Embryonic facial prominence (tissue), 1 donor: ENCODE measurements at regions not wholly inside any gene's neighbourhood (a gene's known extent, or its start where the extent isn't known, plus 50 kb on each side); places are given as distances from the start of the nearest gene placed in this dataset.
"Not testable (repeated sequence)": the region's sequence is repeated elsewhere in the genome, so short reads cannot be mapped to it uniquely, and the experiment has no call there.

ENCODE experiments used
- DNase-seq: peaks from one replicate; pipeline ENCODE4 v3.0.0-alpha.2; 2016; ENCODE audit errors: extremely low spot score

GRCh38 chr4:77220828-77221613 lies 64.0 kb downstream of the CCNG2 start:
- DNase-seq: no peak

- no peak for DNase-seq
Observed at GRCh38 chr4:77225022-77225421, 68.0 kb downstream of the CCNG2 start.

- no peak for DNase-seq
Observed at GRCh38 chr4:77226939-77227705, 70.1 kb downstream of the CCNG2 start.

- no peak for DNase-seq
Observed at GRCh38 chr4:77229433-77229832, 72.4 kb downstream of the CCNG2 start.

- DNase-seq: no peak
Observed at GRCh38 chr4:77232653-77233052, 75.6 kb downstream of the CCNG2 start.

DNA sequence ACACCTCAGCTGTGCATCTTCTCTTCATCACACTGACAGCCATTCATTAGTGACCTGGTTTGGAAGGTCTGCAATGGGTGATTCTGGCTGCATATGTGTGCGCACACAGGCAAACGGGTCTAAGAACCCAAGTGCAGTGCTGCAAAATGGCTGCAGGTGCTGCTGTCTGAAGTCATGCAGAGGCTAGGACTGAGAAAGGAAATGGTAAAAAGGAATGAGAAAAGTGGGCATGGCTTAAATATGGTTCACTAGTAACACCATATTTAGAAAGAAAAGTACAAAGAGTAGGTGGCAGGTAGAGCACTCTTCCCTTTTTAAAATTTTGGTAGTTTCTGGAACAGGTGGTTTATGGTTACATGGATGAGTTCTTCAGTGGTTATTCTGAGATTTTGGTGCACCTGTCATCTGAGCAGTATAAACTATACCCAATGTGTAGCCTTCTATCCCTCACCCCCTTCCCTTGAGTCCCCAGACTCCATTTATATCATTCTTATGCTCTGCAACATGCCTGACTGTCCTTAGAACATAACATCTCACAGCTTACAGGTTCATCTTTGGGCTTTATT lies 78.4 kb downstream of the CCNG2 start:
- DNase-seq: no peak

DNA sequence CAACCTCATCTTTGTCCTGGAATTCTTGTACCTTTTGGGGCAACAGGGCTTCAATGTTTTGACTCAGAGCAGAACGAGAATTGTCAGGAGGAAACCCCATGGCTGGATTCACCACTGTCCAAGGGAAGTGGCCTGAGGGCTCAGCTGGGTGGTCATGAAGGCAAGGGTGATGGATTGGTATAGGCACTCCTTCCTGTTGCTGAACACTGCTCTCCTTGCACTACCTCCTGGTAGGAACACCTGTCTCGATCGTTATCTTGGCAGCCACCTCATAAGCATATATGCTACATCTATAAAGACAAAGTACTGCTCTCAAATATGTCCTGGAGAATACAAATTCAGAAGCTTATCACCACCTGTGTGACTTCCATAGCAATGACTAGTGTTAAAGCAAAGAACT lies 79.8 kb downstream of the CCNG2 start:
- DNase-seq: no peak

DNA sequence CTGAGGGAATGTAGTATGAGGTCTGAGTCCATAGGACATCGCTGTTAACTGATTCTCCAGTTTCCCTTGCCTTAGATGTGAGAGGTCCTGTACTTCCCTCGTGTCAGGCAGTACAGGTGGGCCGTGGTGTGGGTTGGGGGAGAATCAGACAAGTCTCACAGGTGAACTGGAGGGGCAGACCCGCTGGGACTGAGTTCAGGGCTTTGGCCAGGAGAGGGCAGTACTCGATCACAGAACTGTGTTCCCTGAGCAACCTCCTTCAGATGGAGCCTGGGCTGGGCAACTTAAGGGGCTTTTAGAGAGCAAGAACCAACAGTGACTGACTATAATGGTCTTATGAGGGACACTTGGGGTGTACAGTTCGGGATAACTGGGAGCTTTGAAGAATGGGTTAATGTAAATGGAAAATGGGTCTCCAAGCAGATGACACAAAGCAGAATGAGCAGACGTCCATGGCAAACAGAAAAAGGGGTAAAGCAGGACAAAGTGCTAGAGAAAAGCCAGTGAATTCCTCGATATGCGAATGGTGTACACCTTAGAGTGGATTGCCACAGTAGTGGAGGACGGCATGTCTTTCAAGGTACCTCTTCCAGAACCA lies 83.6 kb downstream of the CCNG2 start:
- no peak for DNase-seq

DNA sequence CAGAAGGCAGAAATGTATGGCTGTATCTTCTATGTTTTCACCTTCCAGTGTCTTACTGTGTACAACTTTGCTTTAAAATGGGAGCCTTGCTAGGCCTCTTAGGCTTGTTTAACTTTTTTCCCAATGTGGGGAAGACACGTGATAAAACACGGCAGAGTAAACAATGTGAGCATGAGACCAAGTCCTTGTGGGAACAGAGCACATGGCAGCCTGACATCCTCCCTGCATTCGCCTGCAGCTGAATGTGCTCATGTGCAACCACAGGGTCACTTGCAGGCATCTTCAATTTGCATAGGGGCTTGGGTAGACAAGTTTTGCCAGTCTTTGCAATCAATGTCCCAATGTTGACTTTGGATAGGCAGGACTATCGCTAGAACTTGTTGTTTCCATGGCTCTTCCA lies 91.8 kb downstream of the CCNG2 start:
- no peak for DNase-seq

GRCh38 chr4:77251751-77252150 lies 94.7 kb downstream of the CCNG2 start:
- no peak for DNase-seq

GRCh38 chr4:77263247-77263646 lies 106.2 kb downstream of the CCNG2 start:
- no peak for DNase-seq

DNA sequence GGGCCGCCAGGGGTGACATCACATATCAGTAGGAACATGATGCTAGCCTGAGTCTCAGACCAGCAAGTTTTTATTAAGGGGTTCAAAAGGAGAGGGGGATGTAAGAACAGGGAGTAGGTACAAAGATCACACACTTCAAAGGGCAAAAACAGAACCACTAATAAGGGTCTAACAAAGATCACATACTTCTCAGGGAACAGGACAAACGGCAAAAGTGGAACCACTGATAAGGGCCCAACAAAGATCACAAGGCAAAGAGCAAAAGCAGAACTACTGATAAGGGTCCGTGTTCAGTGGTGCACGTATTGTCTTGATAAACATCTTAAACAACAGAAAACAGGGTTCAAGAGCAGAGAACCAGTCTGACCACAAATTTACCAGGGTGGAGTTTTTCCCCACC lies 107.0 kb downstream of the CCNG2 start:
- DNase-seq: not testable (repeated sequence)

GRCh38 chr4:77264826-77265225 lies 107.8 kb downstream of the CCNG2 start:
- no peak for DNase-seq

DNA sequence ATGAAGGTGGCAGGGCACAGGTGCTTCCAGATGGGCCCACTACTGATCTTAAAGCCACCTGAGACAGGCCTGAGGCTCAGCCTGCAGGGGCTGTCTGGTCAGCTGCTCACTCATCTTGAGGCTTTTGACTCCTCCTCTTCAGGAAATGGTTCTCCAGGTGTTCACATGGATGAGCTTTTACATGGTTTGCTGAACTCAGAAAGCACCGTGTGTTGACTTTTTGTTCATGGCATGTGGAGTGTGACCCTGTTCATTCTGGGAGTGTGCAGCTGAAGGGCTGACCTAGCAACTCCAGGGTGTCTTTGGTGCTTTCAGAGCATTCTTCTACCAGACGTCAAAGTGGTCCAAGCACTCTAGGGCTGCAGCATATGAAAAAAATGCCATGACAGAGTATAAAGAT lies 111.1 kb downstream of the CCNG2 start:
- no peak for DNase-seq

GRCh38 chr4:77269505-77269904 lies 112.5 kb downstream of the CCNG2 start:
- DNase-seq: no peak

GRCh38 chr4:77273412-77273811 lies 116.4 kb downstream of the CCNG2 start:
- no peak for DNase-seq

DNA sequence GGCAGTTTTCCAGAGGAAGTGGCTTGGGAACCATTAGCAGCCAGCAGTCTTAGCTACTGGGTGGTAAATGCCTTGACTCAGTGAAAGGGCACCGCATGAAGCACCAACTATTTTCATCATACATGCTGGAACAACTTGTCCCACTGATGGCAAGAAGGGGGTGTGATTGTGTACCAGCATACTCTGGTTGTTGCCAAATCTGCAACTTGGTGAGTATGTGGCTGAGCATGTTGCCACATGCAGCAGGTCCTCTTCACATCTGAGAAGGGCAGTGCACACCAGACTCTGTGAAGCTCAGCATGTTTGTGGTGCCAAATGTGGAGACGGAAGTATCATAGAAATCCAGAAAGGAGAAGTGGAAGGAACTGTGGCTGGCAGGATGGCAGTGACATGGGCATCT lies 122.1 kb downstream of the CCNG2 start:
- DNase-seq: not testable (repeated sequence)

DNA sequence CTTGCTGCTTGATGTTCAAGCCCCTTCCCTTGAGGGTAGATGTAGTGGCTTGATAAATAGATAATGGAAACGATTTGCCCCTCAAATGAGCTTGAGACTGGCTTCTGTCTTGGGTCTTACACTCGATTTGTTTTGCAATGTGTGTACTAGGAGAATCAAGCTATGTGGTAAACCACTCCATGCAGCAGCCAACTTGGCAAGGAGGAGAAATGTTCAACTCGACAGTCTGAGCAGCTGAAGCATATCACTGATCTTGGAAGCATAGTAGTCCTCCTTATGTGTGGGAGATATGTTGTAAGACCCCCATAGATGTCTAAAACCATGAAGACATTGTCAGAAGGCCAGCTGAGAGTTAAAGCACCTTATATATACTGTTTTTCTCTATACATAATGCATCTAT lies 125.3 kb downstream of the CCNG2 start:
- no peak for DNase-seq

DNA sequence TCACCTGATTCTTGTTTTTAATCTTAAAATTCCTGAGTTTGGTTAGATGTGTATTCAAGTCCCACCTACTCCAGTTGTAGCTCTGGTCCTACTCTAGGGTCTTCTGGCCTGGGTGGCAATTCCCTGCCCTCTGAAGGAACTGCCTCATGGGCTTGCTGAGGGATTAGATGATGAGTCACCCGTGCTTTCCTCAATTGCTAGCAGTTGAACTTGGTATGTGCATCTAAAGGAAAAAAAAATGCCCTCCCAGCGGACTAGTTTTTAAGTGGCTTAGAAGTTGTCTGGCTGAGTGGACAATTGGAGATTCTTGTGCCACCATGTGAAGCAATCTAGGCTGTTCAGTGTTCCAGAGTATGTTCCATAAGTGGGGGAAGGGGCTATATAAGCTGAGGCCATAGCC lies 127.0 kb downstream of the CCNG2 start:
- DNase-seq: no peak

GRCh38 chr4:77286906-77287305 lies 129.9 kb downstream of the CCNG2 start:
- no peak for DNase-seq

DNA sequence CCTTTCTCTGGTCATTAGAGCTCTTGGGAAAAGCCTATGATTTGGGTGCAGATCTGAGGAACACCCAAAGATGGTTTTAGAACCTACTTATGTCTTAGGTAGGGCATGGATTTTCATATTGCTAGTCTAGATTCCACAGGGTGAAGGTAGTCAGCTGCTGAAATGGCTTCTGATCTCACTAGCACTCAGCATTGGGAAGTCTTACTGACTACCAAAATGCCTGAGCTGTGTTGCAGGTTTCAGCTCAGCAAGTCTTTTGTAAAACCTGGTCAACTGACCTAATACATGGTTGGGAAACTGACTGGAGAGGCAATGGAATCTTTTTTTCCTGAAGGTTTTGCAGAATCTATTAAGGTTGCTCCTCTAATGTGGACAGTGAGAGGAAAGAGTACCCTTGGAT lies 136.4 kb downstream of the CCNG2 start:
- no peak for DNase-seq

- not testable (repeated sequence) for DNase-seq
Observed at GRCh38 chr4:77300996-77301395, 144.0 kb downstream of the CCNG2 start.

DNA sequence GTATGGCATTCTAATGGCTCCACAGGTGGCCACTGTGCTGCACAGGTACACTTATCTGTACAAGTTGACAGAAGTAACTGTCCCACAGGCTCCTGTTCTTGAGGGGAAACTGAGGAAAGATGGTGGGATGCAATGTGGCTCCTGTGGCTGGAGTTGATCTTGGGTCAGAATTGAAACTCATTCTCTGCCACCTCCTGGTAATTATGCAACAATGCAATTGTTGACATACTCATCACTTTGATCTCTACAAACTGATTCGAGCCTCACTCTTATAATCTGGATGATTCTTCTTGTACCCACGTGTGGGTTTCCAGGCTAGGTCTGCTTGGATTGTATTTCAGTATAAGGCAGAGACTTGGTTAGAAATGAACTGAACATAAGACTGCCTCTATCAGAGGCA lies 148.8 kb downstream of the CCNG2 start:
- DNase-seq: no peak
